AG09309 (cell line): ENCODE measurements at regions not wholly inside any gene's neighbourhood (a gene's known extent, or its start where the extent isn't known, plus 50 kb on each side); places are given as distances from the start of the nearest gene placed in this dataset.
A peak's percentile ranks its signal among the peaks of the same experiment; 100 is the strongest.
"Not testable (repeated sequence)": the region's sequence is repeated elsewhere in the genome, so short reads cannot be mapped to it uniquely, and the experiment has no call there.

Experiments
- DNase-seq: peaks from one replicate; pipeline ENCODE4 v3.0.0-alpha.2; 2010; ENCODE audit warnings: low read depth
- H3K4me3 ChIP-seq: 2 replicates; pipeline ENCODE4 v1.5.1; 2011; ENCODE audit warnings: mild to moderate bottlenecking, low read depth, low read length, moderate library complexity; ENCODE audit not compliant: control insufficient read depth
- TF ChIP-seq, protein P1 (sequence below): IDR thresholded peaks from 2 replicates; pipeline ENCODE4 v1.5.1; 2011; ENCODE audit warnings: mild to moderate bottlenecking, low read depth, low read length, inconsistent platforms; ENCODE audit not compliant: insufficient read depth, control insufficient read depth; ENCODE audit errors: missing control alignments

DNA sequence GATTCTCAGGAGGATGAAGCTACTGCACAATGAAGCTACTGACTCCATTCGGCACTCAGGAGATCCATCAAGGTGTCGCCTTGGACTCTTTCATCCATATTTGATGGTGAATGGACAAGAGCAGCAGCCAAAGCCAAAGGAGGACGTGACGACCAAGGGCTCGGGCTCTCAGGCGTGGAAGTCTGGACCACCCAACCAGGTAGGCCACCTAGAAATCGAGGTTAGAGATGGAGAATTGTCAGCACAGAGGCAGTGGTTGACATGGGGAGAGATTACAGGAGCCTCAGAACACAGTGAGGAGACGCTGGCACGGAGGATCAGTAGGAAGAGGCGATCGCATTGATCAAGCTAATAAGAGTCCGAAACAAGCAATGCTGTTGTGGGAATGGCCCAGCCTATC lies 240.5 kb upstream of the ID2 start:
- TF ChIP-seq, protein P1, sequence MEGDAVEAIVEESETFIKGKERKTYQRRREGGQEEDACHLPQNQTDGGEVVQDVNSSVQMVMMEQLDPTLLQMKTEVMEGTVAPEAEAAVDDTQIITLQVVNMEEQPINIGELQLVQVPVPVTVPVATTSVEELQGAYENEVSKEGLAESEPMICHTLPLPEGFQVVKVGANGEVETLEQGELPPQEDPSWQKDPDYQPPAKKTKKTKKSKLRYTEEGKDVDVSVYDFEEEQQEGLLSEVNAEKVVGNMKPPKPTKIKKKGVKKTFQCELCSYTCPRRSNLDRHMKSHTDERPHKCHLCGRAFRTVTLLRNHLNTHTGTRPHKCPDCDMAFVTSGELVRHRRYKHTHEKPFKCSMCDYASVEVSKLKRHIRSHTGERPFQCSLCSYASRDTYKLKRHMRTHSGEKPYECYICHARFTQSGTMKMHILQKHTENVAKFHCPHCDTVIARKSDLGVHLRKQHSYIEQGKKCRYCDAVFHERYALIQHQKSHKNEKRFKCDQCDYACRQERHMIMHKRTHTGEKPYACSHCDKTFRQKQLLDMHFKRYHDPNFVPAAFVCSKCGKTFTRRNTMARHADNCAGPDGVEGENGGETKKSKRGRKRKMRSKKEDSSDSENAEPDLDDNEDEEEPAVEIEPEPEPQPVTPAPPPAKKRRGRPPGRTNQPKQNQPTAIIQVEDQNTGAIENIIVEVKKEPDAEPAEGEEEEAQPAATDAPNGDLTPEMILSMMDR, result no peak
- DNase-seq, result no peak
- no peak overlapping the region for H3K4me3 ChIP-seq

DNA sequence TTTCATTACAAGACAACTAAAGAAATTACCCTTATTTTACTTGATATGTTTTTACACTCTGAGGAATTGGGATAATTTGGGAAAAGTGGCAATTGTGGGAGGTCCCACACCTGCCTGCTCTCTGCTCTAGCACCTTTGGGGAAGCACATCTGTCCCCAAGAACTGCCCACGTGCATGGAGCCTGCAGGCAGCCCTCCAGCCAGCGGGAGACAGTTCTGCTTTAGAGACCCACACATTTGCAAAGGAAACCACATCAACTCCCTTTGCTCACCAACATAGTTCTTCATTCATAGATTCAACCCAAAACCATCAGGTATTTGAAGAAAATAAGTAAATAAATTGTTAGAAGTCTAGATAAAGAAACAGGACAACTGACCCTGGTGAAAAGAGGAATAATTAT lies 239.9 kb upstream of the ID2 start:
- no peak for DNase-seq
- no peak overlapping the region for H3K4me3 ChIP-seq
- TF ChIP-seq, protein P1, result no peak

DNA sequence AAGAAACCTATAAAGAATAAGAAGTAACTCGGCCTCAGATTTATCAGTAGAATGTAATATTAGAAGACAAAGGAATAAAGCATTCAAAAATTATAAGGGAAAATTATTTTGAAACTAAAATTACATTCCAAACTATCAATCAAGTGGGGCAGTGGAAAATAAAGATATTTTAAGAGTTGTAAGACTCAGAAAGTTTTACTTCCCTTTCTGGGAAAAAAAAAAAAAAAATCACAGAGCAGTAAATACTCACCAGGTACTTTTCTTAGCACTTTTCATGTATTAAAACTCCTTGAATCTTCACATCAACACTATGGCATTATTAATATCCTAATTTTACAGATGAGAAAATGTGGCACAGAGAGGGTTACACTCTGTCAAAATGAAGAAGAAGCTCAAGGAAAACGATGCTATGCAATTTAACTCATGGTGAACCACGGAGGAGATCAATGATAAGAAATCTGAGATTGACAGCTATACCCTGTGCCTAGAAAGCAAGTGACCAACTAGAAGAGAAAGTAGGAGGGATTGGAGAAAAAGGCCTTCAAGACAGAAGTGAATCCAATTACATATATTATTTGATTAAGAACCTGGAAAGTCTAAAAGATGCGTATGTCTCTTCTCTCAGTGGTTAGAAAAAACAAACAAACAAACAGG lies 238.9 kb upstream of the ID2 start:
- TF ChIP-seq, protein P1, result no peak
- no peak for DNase-seq
- H3K4me3 ChIP-seq, result no peak overlapping the region

DNA sequence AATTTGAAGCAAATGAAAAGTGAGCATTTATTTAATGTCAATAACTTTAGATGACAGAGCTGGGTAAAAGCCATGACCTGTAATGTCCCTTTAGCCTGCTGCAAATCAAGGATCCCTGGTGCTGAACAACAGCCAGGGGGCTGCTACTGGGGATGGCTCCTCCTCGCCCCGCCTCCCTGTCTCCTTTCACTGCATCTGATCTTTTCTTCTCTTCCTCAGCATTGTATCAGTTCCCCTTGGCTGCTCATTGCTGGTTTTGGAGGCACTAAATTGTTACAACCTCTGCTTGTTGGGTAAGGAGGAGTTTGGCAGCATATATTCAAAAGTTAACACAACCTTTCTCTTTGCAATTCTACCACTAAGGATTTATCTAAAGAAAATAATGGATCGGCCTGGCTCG lies 236.3 kb upstream of the ID2 start:
- no peak for DNase-seq
- no peak overlapping the region for H3K4me3 ChIP-seq
- TF ChIP-seq, protein P1, result no peak

DNA sequence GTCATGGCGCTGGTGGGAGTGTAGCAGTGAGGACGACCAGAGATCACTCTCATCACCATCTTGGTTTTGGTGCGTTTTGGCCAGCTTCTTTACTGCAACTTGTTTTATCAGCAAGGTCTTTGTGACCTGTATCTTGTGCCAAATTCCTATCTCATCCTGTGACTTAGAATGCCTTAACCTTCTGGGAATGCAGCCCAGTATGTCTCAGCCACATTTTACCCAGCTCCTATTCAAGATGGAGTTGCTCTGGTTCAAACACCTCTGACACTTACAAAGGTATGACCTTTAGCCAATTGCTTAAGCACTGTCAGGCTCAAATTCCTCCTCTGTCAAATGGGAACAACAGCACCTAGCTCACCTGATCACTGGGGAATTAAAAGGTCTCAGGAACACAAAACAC lies 235.1 kb upstream of the ID2 start:
- not testable (repeated sequence) for H3K4me3 ChIP-seq, DNase-seq

DNA sequence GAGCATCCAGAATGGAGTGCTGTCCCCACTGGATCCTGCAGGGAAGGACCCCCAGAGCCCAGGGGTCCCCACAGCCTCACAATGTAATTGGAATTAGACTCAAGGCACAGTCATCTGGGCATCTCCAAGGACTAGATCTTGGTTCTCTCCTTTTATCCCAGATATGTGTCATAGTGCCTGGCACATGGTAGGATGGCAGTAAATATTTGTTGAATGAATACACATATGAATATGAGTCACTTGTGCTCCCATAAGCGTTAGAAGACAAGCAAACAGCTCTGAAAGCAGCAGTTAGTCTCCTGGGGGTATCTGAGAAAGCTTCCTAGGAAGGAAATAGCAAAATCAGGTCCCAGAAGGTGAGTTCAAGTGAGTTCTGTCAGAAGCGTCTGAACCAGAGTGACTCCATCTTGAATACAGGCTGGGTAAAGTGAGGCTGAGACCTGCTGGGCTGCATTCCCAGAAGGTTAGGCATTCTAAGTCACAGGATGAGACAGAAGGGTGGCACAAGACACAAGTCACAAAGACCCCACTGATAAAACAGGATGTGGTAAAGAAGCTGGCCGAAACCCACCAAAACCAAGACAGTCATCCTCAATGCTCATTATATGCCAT lies 234.1 kb upstream of the ID2 start:
- DNase-seq, result peak; percentile 39
- TF ChIP-seq, protein P1, result no peak
- H3K4me3 ChIP-seq, result no peak overlapping the region

DNA sequence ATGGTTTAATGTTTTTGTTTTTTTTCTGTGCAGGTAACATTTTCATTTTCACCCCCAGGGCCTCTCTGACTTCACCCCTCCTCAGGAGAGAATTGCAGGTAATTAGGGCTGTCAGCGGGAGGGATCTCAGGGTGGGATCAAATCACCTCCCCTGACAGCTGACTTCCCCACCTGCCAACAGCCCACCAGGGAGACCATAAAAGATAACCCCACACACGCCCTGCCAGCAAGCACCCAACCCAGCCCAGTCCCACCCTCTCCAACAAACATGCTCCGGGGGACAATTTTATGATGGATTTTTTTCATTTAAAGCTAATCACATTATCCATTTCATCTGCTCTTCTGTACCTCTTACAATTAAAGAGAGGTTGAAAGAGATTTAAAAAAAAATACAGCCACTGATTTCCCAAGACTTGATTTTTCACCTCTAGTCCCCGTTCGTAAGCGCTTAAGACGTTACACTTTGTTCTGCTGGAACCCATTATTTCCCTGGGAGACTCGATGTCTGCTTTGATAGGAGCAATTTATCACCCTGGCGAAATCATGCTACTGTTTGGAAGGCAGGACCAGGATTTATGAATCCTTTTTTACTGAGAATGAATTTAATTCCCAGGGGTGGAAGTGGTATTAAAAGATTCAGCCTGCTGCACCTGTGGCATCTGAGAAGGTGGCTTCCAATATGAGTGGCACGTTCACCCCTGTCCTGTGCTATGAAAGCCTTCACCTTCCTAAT lies 232.9 kb upstream of the ID2 start:
- no peak for DNase-seq
- TF ChIP-seq, protein P1, result no peak

More for the DNA sequence above, 232.9 kb upstream of the ID2 start:
- H3K4me3 ChIP-seq, result no peak overlapping the region
